ENCODE measurements at regions not wholly inside any gene's neighbourhood (a gene's known extent, or its start where the extent isn't known, plus 50 kb on each side); places are given as distances from the start of the nearest gene placed in this dataset.

DNA sequence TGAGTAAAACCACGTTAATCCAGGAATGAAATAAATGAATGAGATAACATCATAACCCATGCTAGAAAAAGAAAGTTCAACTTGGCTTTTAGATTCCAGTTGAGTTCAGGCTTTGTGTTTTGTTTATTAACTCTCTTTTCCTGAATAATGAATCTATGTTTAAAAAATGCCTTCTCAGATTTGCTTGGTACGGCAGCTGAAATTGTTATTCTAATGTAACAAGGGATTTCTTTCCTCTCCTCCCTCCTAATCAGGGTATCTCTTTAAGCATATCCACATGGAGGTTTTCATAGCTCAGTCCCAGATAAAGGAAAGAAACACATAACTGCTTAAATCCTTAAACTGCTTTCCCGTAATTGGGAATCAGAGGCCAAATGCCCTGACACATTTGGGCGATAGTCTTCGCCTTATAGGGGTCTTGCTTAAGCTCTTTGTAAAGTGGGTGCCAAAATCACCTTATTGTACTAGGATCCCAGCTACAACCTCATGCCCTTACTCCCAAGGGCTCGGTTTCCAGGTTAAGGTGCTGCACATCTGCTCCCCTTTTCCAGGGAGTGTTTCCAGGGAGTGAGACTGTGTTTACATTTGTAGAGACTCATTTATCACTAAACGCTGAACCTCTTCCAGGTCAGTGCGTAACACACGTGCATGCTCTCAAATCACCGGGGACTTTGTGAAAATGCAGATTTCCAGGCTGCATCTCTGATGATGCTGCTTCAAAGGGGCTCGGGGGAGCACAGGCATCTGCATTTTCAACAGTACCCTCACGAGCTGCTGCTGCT lies 142.8 kb upstream of the FOXF1 start:
- no peak overlapping the region for H3K27ac ChIP-seq (ENCODE audit: low read depth, low read length)
- H3K4me3 ChIP-seq (ENCODE audit: low read length) = no peak overlapping the region
- TF ChIP-seq, protein P1, sequence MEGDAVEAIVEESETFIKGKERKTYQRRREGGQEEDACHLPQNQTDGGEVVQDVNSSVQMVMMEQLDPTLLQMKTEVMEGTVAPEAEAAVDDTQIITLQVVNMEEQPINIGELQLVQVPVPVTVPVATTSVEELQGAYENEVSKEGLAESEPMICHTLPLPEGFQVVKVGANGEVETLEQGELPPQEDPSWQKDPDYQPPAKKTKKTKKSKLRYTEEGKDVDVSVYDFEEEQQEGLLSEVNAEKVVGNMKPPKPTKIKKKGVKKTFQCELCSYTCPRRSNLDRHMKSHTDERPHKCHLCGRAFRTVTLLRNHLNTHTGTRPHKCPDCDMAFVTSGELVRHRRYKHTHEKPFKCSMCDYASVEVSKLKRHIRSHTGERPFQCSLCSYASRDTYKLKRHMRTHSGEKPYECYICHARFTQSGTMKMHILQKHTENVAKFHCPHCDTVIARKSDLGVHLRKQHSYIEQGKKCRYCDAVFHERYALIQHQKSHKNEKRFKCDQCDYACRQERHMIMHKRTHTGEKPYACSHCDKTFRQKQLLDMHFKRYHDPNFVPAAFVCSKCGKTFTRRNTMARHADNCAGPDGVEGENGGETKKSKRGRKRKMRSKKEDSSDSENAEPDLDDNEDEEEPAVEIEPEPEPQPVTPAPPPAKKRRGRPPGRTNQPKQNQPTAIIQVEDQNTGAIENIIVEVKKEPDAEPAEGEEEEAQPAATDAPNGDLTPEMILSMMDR (IDR thresholded peaks at IDR 0.05; ENCODE audit: low read depth, low read length, poor library complexity, severe bottlenecking) = no peak
- no peak for TF ChIP-seq EZH2phosphoT487 (IDR thresholded peaks at IDR 0.05; ENCODE audit: borderline replicate concordance, low read length)
- H3K79me2 ChIP-seq (ENCODE audit: control insufficient read depth, low read length) = no peaks in the 10 kb centered on the region
- H3K4me2 ChIP-seq (ENCODE audit: low read length) = no peak overlapping the region
- no peaks in the 10 kb centered on the region for H3K9me3 ChIP-seq (ENCODE audit: control insufficient read depth, insufficient read depth, low read length)
- no peaks in the 10 kb centered on the region for H4K20me1 ChIP-seq (ENCODE audit: control insufficient read depth, insufficient read depth, low read depth, low read length)
- H3K4me1 ChIP-seq (ENCODE audit: control insufficient read depth, low read length) = no peaks in the 10 kb centered on the region
- no peaks in the 10 kb centered on the region for H3K36me3 ChIP-seq (ENCODE audit: control insufficient read depth, low read length)
- no peaks in the 10 kb centered on the region for H3F3A ChIP-seq (ENCODE audit: control insufficient read depth, insufficient read depth)
- peaks cover 13% of the 10 kb centered on the region for H3K27me3 ChIP-seq (ENCODE audit: control insufficient read depth, low read length)
- H3K9me2 ChIP-seq (replicated peaks; ENCODE audit: control insufficient read depth, low read length) = no peaks in the 10 kb centered on the region

DNA sequence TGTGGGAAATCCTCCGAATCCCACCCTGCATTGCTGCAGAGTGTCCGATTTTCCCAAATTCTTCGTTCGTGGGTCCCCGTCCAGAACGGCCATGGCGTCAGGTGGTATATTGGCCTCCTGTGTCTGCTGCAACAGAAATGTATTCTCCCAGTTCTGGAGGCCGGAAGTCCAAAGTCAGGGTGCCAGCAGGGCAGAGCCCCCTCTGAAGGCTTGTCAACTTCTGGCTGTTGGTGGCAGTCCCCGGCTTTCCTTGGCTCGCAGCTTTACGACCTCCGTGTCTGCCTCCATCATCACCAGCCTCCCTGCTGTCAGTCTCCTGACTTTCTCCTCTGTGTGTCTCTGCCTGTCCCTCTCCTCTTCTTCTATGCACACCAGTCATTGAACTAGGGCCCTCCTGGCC lies 142.1 kb upstream of the FOXF1 start:
- Histone ChIP-seq H3K4me1 (ENCODE audit: control insufficient read depth, low read length) (no peaks in the 10 kb centered on the region), H3K4me2 (ENCODE audit: low read length) (no peak overlapping the region), H3F3A (ENCODE audit: control insufficient read depth, insufficient read depth) (no peaks in the 10 kb centered on the region)

DNA sequence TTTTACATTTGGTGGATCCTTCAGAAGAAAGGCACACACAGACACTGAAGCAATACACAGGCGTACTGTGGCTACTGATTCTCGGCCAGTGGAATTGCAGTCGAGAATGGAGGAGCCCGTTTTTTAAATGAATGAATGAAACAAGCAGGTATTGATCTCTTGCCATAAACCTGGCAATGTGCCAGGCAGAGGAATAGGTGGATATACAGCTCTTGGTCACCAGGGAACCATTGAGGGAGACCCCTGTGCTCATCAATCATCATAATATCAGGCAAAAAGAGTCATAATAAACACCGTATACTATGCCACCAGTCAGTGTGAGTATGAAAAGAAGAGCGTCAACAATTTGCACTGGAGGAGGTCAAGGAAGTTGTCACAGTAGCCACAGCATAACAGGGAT lies 140.3 kb upstream of the FOXF1 start:
- Histone ChIP-seq H3K4me1 (ENCODE audit: control insufficient read depth, low read length) (no peaks in the 10 kb centered on the region), H3K27ac (ENCODE audit: low read depth, low read length) (no peak overlapping the region)

More for the DNA sequence above, 142.1 kb upstream of the FOXF1 start:
- H3K79me2 ChIP-seq (ENCODE audit: control insufficient read depth, low read length) = no peaks in the 10 kb centered on the region
- H3K9me3 ChIP-seq (ENCODE audit: control insufficient read depth, insufficient read depth, low read length) = no peaks in the 10 kb centered on the region
- no peak overlapping the region for H3K4me3 ChIP-seq (ENCODE audit: low read length)
- H3K36me3 ChIP-seq (ENCODE audit: control insufficient read depth, low read length) = no peaks in the 10 kb centered on the region
- TF ChIP-seq, protein P1 (IDR thresholded peaks at IDR 0.05; ENCODE audit: low read depth, low read length, poor library complexity, severe bottlenecking) = no peak
- no peak for TF ChIP-seq EZH2phosphoT487 (IDR thresholded peaks at IDR 0.05; ENCODE audit: borderline replicate concordance, low read length)
- 0 out of 2 replicates have a peak, but pooled peaks cover 5% of the 10 kb centered on the region for H3K27me3 ChIP-seq (ENCODE audit: control insufficient read depth, low read length)
- no peaks in the 10 kb centered on the region for H3K9me2 ChIP-seq (replicated peaks; ENCODE audit: control insufficient read depth, low read length)
- no peak overlapping the region for H3K27ac ChIP-seq (ENCODE audit: low read depth, low read length)
- no peaks in the 10 kb centered on the region for H4K20me1 ChIP-seq (ENCODE audit: control insufficient read depth, insufficient read depth, low read depth, low read length)

More for the DNA sequence above, 140.3 kb upstream of the FOXF1 start:
- Histone ChIP-seq H4K20me1 (ENCODE audit: control insufficient read depth, insufficient read depth, low read depth, low read length) (no peaks in the 10 kb centered on the region), H3F3A (ENCODE audit: control insufficient read depth, insufficient read depth) (no peaks in the 10 kb centered on the region), H3K27me3 (ENCODE audit: control insufficient read depth, low read length) (0 out of 2 replicates have a peak, but pooled peaks cover 5% of the 10 kb centered on the region), H3K36me3 (ENCODE audit: control insufficient read depth, low read length) (no peaks in the 10 kb centered on the region), H3K9me2 (replicated peaks; ENCODE audit: control insufficient read depth, low read length) (no peaks in the 10 kb centered on the region), H3K9me3 (ENCODE audit: control insufficient read depth, insufficient read depth, low read length) (no peaks in the 10 kb centered on the region), H3K4me3 (ENCODE audit: low read length) (no peak overlapping the region), H3K79me2 (ENCODE audit: control insufficient read depth, low read length) (no peaks in the 10 kb centered on the region), H3K4me2 (ENCODE audit: low read length) (no peak overlapping the region)
- TF ChIP-seq, protein P1 (IDR thresholded peaks at IDR 0.05; ENCODE audit: low read depth, low read length, poor library complexity, severe bottlenecking) = no peak
- no peak for TF ChIP-seq EZH2phosphoT487 (IDR thresholded peaks at IDR 0.05; ENCODE audit: borderline replicate concordance, low read length)

All from DOHH2 (cell line).